ENCODE measurements at regions not wholly inside any gene's neighbourhood (a gene's known extent, or its start where the extent isn't known, plus 50 kb on each side); places are given as distances from the start of the nearest gene placed in this dataset.

- no peak for TF ChIP-seq CSDC2 (CRISPR knock-in tag; IDR thresholded peaks at IDR 0.05)
- TF ChIP-seq PPARA (CRISPR knock-in tag; IDR thresholded peaks at IDR 0.05; ENCODE audit: borderline replicate concordance) = no peak
- no peak for TF ChIP-seq PATZ1 (CRISPR knock-in tag; IDR thresholded peaks at IDR 0.05; ENCODE audit: borderline replicate concordance)
- no peak for TF ChIP-seq RARB (CRISPR knock-in tag; IDR thresholded peaks at IDR 0.05)
- TF ChIP-seq CREB5 (CRISPR knock-in tag; IDR thresholded peaks at IDR 0.05; ENCODE audit: low read depth) = no peak
- TF ChIP-seq TOX (CRISPR knock-in tag; IDR thresholded peaks at IDR 0.05; ENCODE audit: borderline replicate concordance) = no peak
These were observed 244.3 kb upstream of the NR2F2 start for GRCh38 chr15:96086164-96086563.

All from SK-N-SH treated with all-trans-retinoic acid at 6 μM for 48 hours (cell line).